Ammon's horn (tissue), 1 donor: ENCODE measurements at regions not wholly inside any gene's neighbourhood (a gene's known extent, or its start where the extent isn't known, plus 50 kb on each side); places are given as distances from the start of the nearest gene placed in this dataset.

Experiments used
- DNase-seq: peaks from one replicate; pipeline ENCODE4 v3.0.0-alpha.2; 2016; ENCODE audit warnings: low spot score

DNA sequence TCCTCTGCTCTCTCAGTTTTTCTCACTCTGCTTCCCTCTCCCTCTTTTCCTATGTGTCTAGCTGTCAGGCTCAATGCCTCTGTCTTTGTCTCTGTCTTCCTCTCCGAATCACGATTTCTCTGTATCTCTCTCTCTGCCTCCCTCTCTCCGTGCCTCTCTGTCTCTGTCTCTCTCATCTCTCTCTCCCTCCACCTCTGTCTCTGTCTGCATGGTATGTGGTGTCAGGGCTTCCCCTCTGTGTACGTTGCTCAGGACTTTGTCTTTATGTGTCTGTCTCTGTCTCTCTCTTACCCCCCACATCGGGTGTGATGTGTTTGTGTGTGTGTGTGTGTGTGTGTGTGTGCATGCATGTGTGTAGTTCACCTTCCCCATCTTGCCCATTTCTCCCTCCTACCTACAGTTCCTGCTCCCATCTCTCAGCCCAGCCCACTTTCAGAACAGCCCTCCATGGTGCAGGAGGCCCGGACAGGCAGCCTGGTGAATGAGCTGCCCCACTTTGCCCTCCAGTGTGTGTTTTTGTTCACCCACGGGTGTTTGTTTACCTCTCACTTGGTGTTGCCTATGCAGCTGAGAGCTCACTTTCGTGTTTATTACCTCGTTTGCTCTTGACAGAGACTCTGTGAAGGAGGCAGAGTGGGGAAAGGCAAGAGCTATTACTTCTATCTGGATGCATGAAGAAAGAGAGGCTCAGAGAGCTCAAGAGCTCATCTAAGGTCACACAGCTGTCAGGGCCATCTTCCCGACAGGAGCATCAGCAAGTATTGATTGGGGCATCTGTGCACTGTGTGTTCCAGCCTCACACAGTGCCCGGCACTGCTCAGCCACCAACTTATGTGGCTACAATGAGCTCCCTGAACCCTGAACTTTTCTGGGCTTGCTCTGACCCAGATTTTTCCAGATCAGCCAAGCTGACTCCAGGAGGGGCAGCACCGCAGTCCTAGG, 163.5 kb upstream of the ZMIZ1 start:
- DNase-seq, result no peak

DNA sequence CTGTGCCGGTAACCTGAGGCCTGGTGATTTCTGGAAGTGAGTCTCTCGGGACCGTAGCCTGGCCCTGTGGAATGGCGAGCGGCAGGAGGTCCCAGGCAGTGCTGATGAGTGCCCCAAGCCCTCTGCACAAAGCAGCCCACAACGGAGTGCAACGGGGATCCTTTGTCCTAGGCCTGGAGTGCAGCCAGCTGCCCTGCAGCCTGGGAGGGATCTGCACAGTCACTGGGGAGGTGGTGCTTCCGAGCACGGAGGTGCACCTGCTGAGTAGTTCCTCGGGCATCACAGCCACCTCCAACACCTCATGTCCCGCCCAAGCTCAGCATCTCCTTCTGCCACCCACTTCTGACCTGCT, 162.8 kb upstream of the ZMIZ1 start:
- DNase-seq, result peak; percentile 48

- no peak for DNase-seq
These were observed 161.9 kb upstream of the ZMIZ1 start for GRCh38 chr10:78906734-78907390.

GRCh38 chr10:78907551-78908211, 161.1 kb upstream of the ZMIZ1 start:
- no peak for DNase-seq

GRCh38 chr10:78909221-78909620, 159.5 kb upstream of the ZMIZ1 start:
- DNase-seq, result no peak

GRCh38 chr10:78910021-78910420, 158.7 kb upstream of the ZMIZ1 start:
- DNase-seq, result no peak

DNA sequence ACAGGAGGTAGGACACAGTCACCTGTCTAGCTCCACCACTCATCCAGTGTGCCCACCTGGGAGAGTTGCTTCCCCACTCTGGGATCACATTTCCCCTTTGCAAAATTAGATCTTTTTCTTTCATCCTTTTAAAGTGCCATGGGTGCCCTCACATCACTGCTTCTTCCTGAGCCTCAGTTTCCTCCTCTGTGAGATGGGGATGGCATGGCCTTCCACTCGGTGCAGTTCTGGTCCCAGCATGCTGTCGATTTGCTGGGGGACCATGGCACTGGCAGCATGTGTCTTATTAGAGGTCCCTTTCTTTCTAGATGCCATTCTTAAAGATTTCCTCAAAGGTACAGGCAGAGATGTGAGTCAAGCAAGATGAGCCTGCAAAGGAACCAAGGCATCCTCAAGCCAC, 158.3 kb upstream of the ZMIZ1 start:
- DNase-seq, result no peak

DNA sequence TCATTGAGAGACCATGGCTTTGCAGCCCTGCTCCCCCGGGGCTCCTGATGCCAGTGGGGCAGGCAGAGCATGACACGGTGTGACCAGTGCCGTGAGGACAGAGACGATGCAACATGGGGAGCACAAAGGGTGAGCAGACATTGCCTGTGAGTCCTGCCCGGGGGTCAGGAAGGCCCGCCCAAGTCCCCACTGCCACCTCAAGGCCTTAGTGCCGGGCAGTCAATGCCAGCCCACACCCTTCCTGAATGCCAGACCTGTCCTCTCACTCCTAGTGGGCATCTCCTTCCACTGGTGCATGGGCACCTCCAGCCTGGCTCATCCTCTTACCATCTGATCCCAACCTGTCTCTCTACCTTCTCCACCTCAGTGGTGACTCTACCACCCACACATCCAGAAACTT, 157.9 kb upstream of the ZMIZ1 start:
- no peak for DNase-seq

DNA sequence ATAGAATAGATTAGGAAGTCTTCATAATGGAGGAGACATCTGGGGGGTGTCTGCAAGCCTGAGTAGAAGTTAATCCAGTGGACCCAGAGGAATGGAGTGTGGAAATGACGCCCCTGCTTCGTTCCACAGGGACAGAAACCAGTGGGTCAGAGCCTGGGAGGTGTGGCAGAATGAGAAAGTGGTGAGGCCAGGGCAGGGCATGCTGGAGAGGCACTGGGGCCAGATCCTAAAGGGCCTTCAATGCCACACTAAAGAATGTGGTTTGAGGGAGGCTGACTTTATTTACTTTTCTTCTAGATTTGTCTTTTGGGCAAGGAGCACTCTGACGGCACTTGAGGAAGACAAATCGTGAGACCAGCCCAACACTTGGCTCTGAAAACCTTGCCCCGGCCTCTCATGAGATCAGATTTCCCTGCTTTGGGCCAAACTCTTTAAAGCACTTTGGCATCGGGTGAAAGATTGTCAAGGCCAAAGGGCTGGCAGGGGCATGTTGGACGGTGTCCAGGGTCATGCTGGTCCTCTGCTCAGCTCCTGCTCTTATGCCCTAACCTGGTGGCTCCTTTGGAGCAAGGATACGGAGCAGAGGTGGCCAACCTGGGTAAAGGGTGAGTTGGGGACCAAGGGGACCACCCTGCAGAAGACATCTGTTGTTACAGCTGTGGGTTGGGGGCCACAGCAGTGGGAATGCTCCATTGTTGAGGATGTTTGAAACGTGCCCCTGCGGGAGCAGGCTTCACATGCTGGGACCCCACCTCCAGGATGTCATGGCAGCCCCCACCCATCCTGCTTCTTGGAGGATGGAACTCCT, 157.0 kb upstream of the ZMIZ1 start:
- DNase-seq, result no peak

DNA sequence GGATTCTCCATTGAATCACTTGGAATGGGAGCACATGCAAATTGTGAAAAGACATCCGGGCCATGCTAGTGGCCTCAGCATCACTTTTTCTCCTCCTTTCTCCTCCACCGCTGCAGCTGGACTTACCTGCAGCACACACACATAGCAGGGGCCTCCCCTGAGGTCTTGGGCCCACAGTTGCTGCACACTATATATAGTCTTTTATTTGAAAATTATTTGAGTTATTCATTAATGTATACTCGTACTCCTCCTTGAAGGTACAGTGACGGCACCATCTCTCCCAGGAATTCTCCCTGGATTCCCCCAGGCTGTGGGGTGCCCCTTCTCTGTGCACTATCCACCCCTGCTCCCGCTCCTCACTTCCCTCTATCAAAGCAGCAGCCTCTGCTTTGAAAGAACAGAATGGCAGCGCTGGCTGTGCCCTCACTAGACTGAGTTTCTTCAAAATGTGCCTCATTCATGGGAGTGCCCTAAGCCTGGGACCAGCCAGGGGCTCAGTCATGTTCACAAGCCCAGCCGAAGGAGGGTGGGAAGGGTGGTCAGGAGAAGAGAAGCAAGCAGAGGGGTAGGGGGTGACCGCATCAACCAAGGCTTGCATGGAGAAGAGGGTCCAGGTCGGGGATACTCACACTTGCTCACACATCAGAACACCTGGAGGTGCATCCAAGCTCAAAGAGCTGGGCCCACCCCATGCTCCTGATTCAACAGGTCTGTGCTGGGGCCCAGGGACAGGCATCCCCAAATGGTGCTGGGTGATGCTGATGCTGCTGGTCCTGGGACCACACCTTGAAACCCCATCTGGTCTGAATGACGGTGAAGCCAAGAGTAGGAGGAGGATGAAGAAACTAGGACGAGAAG, 156.2 kb upstream of the ZMIZ1 start:
- no peak for DNase-seq

- DNase-seq, result peak; percentile 97
These were observed 155.3 kb upstream of the ZMIZ1 start for GRCh38 chr10:78913219-78914059.

DNA sequence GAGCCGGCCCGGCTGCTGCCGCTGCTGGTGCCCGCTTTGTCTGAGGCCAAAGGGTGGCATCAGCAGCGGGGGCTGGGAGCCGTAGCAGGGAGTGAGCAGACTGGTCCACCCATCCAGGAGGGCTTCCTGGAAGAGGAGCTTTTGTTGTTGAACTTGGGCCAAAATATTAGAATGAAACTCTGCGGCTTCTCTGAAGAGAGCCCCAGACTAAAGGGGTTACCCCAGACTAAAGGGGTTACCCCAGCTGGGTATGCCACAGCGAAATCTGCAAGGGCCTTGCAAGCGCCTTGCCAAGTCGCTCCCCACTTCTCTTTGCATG, 154.7 kb upstream of the ZMIZ1 start:
- no peak for DNase-seq

DNA sequence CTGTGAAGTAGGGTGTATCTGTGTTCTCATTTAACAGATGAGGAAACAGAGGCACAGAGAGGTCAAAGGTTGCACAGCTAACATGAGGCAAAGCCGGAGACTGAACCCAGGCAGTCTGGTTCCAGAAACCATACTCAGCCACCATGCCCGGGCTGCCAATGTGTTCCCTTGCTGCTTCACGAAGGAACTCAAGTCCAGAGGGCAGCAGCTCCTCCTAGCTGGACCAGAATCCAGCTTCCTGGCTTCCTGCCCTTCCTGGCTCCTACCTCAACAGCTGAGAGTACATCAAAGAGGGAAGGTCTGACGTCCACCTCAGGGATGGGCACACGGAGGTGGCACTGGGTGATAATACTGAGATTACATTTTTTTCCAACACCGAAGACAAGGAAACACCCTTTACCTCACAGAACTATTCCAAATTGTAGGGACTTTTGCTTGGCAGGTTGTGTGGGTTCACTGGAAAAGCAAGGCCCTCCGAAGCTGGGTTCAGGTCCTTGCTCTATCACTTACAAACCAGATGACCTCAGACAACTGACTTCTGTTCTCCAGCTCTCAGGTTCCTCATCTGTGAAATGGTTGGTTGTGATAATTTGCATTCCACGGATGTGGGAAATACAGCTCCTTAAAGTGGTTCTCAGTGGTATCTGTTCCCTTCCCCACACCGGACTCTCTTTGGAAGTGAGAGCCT, 154.1 kb upstream of the ZMIZ1 start:
- peak; percentile 47 for DNase-seq

- no peak for DNase-seq
These were observed 153.6 kb upstream of the ZMIZ1 start for GRCh38 chr10:78915190-78915518.

DNA sequence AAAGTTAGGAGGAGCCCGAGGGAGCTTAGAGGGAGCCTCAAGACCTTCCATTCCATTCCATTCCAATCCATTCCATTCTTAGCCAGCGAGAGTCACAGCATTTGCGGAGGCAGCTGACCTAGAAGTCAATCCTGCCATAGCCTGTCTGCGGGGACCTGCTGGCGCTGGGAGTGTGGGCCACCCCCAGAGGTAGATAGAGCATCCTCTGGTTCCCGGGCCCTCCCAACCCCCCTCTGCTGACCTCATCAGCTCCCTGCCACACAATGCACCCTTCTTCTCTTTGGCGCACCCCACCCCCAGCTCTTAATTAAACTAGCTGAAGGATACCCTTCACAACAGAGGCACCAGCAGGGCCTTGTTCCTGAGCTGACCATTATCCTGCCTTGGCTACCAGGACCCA, 152.5 kb upstream of the ZMIZ1 start:
- DNase-seq, result peak; percentile 54

- no peak for DNase-seq
These were observed 149.4 kb upstream of the ZMIZ1 start for GRCh38 chr10:78919181-78919966.

GRCh38 chr10:78920011-78920410, 148.8 kb upstream of the ZMIZ1 start:
- no peak for DNase-seq

DNA sequence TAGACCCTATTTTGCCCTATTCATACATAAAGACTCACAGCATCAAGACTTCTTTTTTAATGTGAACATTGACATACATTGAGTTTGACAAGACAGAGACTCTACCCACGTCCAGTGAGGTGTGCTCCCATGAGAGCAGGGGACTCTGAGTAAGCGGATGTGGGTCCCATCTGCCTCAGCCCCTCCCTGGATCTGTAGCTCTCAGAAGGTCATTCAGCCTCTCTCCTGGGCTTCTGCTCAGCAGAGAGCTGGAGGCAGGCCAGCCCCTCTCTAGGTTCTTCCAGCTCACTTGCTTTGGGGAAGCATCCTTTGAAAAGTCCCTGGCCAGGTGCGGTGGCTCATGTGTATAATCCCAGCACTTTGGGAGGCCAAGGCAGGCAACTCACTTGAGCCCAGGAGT, 146.9 kb upstream of the ZMIZ1 start:
- no peak for DNase-seq

DNA sequence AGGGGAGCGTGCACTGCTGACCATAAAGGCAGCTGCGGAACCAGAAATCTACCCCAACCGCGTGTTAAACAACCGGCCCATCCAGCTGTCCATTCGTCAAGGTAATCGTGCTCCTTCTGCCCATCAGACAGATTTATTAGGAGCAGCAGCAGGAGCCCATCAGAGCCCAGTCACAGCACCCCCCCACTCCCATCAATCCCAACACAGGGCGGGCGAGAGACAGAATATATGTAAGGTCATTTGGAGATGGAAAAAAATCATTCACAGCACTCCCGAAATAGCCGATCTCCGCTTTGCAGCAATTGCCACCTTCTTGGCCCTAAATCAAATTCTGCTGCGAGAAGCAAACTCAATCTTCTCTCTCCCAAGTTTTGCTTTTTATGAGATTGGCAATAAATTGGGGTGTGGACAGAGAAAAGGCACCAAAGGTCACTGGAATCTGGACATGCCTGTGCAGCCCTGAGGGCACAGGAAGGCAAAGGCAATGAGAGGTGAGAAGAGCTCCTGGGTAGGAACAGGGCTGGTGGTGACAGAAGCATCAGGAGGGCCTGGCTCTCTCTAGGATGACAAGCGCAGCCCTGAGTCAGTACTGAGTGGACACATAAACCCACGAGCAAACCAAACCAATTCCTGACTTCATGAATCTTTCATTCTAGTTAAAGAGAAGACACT, 145.0 kb upstream of the ZMIZ1 start:
- no peak for DNase-seq
